ENCODE measurements at regions not wholly inside any gene's neighbourhood (a gene's known extent, or its start where the extent isn't known, plus 50 kb on each side); places are given as distances from the start of the nearest gene placed in this dataset.

DNA sequence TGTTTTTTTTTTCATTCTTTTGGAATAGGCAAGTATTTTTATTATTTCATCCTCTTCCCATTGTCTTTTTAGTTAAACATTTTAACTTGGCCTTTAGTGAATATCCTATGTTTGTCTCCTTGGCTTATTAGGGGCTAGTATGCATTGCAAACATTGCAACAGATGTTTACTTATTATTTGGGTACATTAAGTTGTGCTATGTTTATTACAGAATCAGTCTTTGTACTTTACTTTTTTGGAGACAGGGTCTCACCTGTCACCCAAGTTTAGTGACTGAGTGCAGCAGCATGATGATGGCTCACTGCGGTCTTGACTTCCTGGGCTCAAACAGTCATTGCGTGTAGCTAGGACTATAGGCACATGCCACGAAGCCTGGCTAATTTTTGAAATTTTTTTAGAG is 51.1 kb upstream of the NUDT6 start:
- DNase-seq (no peak), ATAC-seq (no peak)
- peaks cover 0 to 13% (median 0%) of the 10 kb centered on the region in 9 donors for H3K36me3 ChIP-seq
- no peak for TF ChIP-seq POLR2A (IDR thresholded peaks at IDR 0.05)
- no peak for TF ChIP-seq CTCF (IDR thresholded peaks at IDR 0.05)
- intact Hi-C loops (cut with DNase I) = no loop called here
- H3K4me3 ChIP-seq = no peak overlapping the region
- H3K4me1 ChIP-seq = no peaks in the 10 kb centered on the region
- 76 to 97% (median 95%) methylated on average over 3 of the region's 3 CpGs for WGBS, 4 donors
- no peaks in the 10 kb centered on the region for H3K27me3 ChIP-seq
- peaks cover 0 to 6% (median 0%) of the 10 kb centered on the region in 12 donors for H3K9me3 ChIP-seq
- H3K27ac ChIP-seq = no peak overlapping the region

DNA sequence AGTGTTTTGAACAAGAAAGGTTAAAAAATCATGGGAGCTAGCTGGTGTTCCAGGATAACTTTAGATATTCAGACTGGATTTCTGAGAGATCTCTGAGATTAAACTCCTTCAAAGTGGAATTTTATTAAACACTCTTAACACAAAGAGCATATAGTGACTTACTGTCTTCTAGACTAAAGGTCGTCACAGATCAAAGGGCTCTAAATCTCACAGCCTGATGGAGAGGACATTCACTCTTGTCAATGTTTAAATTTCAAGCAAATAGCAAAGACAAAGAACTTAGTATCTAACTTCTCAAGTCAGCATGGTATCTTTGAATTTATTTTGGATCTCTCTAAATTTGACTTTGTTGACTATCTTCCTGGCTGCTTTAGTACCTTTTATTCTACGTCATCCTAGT is 53.7 kb upstream of the NUDT6 start:
- TF ChIP-seq CTCF (IDR thresholded peaks at IDR 0.05) (no peak), POLR2A (IDR thresholded peaks at IDR 0.05) (no peak)
- Histone ChIP-seq H3K27me3 (no peaks in the 10 kb centered on the region), H3K4me3 (no peak overlapping the region), H3K36me3 (peaks cover 0 to 37% (median 17%) of the 10 kb centered on the region in 9 donors), H3K9me3 (peaks cover 0 to 16% (median 3%) of the 10 kb centered on the region in 12 donors), H3K27ac (no peak overlapping the region), H3K4me1 (no peaks in the 10 kb centered on the region)
- DNase-seq = no peak
- 94 to 98% (median 97%) methylated on average over 2 of the region's 2 CpGs for WGBS, 4 donors
- ATAC-seq = no peak
- intact Hi-C loops (cut with DNase I) = no loop called here

GRCh38 chr4:122977103-122977502 is 54.7 kb upstream of the NUDT6 start:
- intact Hi-C loops (cut with DNase I) = no loop called here
- peak in 1 of 4 donors; percentile 13 for ATAC-seq
- Histone ChIP-seq H3K27ac (no peak overlapping the region), H3K9me3 (peaks cover 0 to 23% (median 3%) of the 10 kb centered on the region in 12 donors), H3K4me1 (no peaks in the 10 kb centered on the region), H3K27me3 (no peaks in the 10 kb centered on the region), H3K36me3 (peaks cover 0 to 40% (median 17%) of the 10 kb centered on the region in 9 donors), H3K4me3 (no peak overlapping the region)
- WGBS, 4 donors = 96 to 99% (median 97%) methylated on average over 9 of the region's 9 CpGs
- no peak for TF ChIP-seq CTCF (IDR thresholded peaks at IDR 0.05)
- TF ChIP-seq POLR2A (IDR thresholded peaks at IDR 0.05) = no peak
- DNase-seq = no peak

DNA sequence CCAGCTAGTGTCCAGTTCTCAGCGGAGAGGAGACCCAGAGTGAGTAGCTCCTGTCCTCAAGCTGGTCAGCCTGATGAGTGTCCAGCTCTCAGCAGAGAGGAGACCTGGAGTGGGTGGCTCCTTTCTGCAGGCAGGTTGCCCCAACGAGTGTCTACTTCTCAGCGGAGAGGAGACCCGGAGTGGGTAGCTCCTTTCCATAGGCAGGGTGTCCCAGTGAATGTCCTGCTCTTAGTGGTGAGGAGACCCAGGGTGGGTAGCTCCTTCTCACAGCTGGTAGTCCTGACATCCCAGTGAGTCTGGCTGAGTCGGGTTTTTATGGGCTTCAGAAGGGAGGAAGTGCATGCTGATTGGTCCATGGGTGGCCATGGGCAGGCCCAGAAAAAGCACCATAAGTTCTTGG is 55.7 kb upstream of the NUDT6 start:
- Histone ChIP-seq H3K36me3 (peaks cover 0 to 40% (median 17%) of the 10 kb centered on the region in 9 donors), H3K27ac (no peak overlapping the region), H3K9me3 (peaks cover 0 to 23% (median 3%) of the 10 kb centered on the region in 12 donors), H3K4me3 (no peak overlapping the region), H3K4me1 (no peaks in the 10 kb centered on the region), H3K27me3 (no peaks in the 10 kb centered on the region)
- no peak for TF ChIP-seq POLR2A (IDR thresholded peaks at IDR 0.05)
- WGBS, 4 donors = 80 to 99% (median 89%) methylated on average over 1 to 5 of the region's 5 CpGs
- DNase-seq (no peak), ATAC-seq (no peak)
- intact Hi-C loops (cut with DNase I) = no loop called here

GRCh38 chr4:122978789-122979188 is 56.4 kb upstream of the NUDT6 start:
- Histone ChIP-seq H3K36me3 (peaks cover 0 to 41% (median 18%) of the 10 kb centered on the region in 9 donors), H3K4me3 (no peak overlapping the region), H3K4me1 (no peaks in the 10 kb centered on the region), H3K27ac (no peak overlapping the region), H3K9me3 (peaks cover 0 to 23% (median 3%) of the 10 kb centered on the region in 12 donors), H3K27me3 (no peaks in the 10 kb centered on the region)
- intact Hi-C loops (cut with DNase I) = no loop called here
- TF ChIP-seq CTCF (IDR thresholded peaks at IDR 0.05) (no peak), POLR2A (IDR thresholded peaks at IDR 0.05) (no peak)
- WGBS, 4 donors = 95 to 100% (median 97%) methylated on average over 3 to 5 of the region's 5 CpGs
- no peak for DNase-seq
- no peak for ATAC-seq

Measured in heart left ventricle (tissue), 16 donors.